GM21576 (cell line): ENCODE measurements at regions not wholly inside any gene's neighbourhood (a gene's known extent, or its start where the extent isn't known, plus 50 kb on each side); places are given as distances from the start of the nearest gene placed in this dataset.

Source experiments
- ATAC-seq: cut with Tn5 transposase; IDR thresholded peaks from one replicate; pipeline ENCODE4 v1.9.1; 2021; ENCODE audit warnings: mild to moderate bottlenecking, moderate library complexity; ENCODE audit not compliant: unreplicated experiment

DNA sequence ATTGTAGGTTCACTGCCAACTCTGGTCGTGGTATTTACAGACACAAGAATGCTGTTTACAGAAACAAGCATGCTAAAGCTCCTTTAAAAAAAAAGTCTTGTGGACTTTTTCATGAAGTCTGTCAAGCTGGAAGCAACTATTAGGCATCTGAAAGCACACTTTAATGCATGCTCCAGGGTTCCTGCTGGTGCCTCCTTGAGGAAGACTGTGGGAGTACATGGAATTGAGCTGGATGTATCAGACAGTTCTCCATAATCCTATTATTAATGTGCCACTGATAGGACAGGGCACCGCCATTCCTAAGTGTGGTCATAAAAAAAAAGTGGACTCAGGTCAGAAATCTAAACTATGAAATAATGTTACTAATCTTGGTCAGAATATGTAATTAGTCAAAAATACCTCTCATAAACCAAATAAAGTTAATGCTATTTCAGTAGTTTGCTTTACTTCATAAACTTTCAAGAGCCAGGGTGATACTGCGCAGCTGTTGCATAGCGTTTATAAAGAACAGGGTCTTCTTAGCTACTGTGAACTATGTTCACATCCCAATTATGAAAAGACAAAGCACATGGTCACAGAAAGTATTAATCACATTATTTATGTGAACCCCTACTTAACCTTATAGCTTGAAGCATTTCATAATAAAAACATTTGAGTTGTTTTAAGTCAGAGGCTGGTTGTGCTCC, 390.8 kb upstream of the PTGER4 start:
- ATAC-seq = no peak

DNA sequence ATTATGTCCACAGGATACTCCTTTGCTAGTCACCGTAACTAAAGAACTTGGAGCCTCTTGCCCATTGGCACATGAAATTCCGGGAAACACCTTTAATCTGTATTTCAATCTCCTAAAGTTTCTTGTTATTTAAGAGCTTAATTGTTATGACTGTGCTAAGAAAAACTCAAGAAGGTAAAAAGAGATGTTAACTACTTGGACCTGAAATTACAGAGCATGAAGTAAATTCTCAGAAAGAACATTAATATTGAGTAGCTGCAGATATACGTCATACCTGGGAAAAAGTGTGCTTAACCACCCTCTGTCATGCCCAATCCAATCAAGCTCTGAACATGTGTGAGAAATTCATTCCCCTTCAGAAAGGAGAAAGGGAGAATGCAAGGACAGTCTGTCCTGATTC, 394.9 kb upstream of the PTGER4 start:
- no peak for ATAC-seq

DNA sequence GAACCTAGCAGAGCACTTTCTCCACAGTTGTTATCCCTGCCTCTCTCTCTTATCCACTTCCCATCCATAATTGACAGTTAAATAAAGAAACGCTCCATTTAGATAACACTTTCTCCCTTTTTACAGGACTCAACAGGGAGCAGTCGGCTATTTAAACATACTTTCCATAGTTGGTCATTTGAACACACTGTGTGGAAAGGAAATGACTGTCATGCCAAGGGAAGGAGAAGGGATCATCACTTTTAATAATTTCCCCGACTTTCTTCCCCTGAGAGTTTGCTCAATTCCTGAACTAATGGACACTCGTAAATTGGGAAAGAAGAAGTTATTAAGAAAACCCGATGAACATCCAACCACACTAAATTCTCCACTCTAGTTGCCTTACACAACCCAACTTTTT, 400.8 kb upstream of the PTGER4 start:
- no peak for ATAC-seq

DNA sequence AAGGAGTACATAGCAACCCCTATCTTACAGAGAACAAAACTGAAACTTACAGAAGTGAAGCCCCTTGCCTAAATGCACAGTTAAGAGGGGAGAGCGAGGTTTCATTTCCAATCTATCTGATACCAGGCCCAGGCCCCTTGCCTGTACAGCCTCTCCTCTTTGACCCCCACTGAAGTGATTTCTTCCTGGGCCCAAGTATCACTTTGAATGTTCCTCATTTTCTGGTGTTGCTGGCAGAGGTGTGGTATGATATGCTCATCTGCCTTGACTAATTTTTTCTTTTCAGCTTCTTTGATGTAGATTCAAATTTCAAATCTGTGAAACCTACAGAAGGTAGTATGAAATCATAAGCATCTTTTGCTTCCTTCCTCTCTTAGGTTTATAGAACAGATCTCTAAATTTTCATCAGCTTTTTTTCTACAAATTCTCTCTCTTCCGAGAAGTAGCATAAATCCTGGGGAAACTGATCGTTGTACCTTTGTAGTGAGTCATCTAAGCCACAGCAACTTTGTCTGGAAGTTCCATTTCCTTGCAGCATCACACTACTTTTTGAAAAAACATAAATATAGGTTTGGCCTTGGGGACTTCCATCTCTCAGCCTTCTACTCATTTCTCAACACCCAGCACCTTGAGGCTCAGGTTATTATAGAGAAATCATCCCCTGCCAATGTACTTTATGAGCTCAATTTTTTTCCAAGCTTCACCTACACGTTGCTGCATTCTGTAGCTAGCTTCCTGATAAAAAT, 402.4 kb upstream of the PTGER4 start:
- ATAC-seq = peak; percentile 49

DNA sequence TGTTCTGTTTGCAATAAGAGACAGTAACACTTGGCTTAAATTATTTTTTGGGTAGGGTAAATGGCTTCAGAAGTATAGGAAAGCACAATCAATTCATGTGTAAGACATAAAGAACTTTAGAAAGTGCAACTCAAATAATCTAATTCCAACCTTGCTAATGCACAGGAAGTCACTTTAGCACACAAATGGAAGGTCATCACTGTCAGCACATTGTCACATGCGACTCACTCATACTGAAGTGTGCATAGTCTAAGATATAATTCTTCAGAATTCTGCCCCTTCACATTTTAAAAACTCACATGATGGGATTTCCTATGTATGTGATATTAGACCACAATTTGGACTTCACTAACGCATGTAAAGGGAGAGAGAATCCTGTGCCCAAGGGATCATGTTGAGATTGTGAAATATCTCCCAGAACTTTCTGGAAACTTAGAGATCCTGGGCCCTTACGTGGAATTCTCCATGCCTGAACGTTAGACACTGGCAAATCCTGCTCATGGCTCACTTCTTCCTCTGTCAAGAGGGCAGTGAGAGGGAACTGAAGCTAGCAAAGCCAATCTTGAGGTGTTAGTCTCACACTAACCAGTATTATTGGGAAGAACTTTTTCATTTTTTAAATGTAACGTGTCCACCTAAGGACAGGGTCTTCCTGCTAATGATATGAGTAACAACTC, 403.2 kb upstream of the PTGER4 start:
- ATAC-seq = no peak

DNA sequence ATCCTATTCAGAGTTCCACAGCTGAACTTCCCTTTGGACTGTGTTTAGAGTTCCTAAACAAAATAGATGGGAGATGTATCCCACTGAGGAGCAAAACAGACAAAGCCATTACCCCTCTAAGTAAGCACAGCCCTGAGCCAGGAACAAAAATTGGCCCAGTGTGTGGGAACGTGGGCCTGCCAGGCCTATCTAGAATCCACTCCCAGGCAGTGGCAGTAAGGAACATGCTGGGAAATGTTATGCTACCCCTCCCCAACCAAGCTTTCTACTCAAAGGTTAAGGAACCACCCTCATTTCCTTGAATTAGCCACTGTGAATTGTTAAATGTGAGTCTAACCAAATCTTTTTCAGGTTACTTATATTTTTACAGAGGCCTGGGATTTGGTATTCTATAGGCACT, 405.1 kb upstream of the PTGER4 start:
- no peak for ATAC-seq

DNA sequence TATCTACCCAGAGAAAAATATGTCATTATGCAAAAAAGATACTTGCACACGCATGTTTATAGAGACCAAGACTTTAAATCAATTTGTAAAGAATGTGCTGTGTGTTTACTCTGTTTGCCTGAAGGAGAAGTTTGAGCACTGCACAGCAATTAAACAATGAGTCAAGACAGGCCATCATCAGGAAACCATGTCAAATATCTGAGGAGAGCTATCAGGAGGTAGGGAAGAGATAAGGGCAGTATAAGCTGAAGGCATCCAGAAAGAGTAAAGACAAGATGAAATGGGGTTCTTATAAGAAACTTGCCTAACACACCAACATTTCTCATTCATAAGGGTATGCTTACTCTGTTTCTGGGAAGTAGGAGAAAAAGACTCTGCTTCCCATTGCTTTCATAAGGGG, 405.8 kb upstream of the PTGER4 start:
- no peak for ATAC-seq

DNA sequence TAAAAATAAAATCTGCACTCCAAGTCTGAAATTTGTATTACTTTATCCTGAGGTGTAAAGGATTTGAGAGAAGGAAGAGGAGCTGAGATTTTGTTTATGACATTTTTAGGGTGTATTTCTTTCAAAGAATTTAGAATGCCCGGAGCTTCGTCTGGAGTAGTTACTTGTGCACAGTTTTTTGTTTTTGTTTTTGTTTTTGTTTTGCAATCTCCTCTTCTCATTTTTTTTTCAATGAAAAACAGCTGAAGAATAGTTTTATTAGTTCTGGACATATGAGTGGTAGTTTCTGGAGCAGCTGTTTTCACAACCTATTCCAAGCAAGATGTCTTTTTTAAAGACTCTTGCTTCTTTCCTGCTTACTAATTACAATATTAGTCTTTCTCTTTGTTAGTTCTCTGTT, 408.2 kb upstream of the PTGER4 start:
- ATAC-seq = no peak

DNA sequence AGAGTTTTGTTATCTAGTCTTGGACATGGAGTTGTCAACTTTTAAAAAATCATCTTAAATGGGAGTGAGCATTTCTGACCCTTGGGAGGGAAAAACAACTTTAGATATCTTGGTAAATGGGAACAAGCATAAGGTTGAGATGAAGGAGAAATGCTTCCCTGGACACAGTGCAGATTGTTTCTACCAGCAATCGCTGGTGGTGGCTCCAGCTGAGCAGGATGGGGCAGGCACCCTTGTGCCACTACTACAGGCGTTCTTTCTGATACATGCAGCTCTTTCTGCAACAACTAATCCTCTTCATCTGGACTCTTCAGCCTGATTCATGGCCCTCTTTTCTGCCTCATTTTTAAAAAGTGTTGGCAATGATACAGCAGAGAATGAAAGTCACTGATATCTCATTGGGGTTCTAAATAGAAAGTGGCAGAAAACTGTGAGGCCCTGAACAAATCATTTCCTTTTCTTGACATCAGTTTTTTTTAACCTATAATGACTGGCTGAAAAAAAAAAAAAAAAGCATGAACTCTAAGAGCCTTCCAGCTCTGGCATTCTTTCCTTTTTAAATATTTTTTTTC, 409.4 kb upstream of the PTGER4 start:
- no peak for ATAC-seq

DNA sequence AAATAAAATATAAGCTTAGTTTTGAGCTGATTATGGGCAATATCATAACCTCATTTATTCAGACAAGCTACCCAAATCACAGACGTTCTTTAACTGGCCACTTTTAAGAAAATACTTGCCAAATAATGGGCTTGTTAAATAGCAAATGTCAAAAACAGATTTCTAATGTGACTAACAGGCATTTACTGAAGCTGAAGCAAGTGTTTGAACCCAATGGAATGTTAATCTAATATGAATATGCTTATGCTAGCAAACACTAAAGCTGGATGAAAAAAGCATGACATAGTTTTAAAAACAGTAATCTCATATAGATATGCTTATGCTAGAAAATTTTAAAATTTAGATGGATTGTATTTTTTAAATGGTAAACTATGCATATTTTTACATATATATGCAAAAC, 411.6 kb upstream of the PTGER4 start:
- ATAC-seq = no peak

DNA sequence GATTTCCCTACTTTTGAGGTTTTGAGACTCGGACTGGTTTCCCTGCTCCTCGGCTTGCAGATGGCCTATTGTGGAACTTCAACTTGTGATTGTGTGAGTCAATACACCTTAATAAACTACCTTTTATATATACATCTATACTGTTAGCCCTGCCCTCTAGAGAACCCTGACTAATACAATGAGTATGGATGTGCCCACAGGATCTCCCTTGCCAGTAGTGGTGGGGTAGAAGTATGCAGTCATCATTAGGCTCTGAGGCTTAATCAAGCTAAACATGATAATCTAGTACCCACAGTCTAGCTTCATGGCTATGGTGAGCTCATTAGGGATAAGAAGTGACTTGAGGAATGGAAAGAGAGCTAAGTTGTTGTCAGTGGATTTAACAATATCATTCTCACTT, 412.8 kb upstream of the PTGER4 start:
- ATAC-seq = no peak

DNA sequence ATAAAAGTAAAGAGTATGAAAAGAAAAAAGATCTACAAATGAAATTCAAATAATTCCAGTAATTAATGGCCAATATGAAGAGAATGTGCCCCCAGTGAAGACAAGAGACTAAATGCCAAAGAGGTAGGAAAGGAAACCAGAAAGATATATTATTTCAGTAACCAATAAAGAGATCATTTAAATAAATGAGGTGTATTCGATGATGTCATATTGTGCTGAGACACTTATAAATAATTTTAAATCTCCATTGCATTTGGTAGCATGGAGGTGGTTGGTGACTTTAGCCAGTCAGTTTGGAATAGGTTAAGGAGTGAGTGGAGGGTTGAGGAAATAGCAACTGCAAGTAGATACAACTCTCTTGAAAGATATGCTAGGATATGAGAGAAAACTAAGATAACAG, 417.7 kb upstream of the PTGER4 start:
- ATAC-seq = no peak

DNA sequence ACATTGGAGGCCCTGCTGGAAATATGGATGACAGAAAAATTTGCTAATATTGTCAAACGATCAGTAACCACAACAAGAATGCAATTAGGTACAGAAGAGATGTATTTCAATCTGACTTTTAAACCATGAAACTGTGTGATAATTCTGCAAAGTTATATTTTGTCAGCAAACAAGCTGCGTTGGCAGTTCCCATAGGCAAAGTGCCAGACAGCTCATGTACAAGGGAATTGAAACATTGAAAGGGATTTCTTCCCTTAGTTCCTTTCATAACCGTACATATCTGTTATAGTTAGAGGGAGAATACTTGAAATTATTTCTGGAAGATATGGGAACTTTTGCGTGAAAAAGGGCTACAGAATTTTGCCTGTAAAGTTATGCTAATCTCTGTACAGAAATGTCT, 419.4 kb upstream of the PTGER4 start:
- no peak for ATAC-seq

DNA sequence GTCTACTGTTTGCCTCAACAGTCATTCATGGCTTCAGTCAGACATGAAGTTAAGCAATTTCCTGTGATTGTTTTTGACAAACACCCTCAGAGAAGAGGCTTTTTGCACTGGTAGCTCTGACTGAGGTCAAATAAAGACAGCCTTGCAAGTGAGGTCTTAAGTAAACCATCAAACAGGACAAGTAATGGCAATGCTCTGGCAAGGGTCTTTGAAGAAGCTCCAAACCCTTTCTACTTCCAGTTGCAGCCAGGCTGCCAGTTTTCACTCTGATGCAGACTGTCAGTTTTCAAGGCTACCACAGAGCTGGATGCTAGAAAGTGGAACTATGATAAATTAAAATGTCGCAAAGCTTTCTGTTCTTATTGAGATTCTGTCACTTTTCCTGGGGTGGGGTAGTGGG, 421.5 kb upstream of the PTGER4 start:
- no peak for ATAC-seq

DNA sequence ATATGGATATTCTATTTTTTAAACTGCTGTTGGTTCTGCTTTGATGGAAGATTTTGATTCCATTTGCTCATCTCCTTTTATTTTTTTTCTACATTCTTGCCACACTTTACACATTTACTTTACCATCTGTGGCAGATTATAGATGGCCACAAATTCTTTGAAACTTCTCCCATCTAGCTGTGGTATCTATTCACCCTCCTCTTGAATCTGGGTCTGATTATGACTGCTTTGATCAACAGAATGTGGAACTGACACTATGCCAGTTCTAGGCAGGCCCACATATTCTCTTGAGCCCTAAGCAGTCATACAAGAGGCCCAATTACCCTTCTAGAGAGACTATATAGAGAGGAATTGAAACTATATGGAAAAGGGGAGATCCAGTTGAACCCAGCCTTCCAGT, 439.0 kb upstream of the PTGER4 start:
- no peak for ATAC-seq

DNA sequence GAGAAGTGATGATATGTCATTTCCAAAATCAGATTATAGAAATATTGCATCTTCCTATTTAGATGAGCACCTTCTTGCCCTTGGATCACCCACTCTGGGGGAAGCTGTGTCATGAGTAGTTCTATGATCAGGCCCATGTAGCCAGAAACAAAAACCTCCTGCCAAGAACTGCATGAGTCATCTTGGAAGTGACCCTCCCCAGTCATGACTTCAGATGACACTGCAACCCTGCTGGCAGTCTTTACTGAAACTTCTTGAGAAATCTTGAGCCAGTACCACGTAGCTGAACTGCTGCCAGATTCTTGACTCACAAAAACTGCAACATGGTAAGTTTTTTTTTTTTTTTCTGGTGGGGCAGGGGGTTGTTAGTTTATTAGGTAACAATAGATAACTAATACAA, 439.6 kb upstream of the PTGER4 start:
- ATAC-seq = no peak

DNA sequence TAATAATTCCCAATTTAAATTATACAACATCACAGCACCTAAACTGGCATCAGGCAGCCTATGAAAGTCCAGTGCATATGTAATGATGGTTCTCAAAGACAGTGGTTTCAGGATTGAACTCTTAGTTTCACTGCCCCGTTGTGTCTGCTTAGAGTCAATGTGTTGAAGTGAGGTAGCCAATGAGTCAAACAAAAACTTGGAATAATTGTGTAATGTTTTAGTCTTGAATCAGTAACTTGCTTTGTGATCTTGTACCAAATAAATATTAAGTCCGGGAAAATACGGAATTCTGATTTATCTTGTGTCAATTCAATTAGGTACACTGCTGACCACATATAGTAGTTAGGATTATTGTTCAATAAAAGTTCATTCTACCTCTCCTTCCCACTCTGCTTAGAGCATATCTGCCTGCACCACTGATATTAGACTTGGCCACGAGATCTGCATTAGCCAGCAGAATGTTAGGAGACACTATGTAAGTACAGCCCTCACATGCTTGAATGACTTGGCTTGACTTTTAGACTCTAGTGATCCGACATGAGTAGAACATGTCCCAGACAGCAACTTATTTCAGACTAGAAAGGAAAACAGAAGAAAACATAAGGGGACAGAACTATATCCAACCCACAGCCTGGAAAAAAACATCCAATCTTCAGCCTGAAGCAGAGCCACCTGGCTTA, 441.5 kb upstream of the PTGER4 start:
- ATAC-seq = no peak

DNA sequence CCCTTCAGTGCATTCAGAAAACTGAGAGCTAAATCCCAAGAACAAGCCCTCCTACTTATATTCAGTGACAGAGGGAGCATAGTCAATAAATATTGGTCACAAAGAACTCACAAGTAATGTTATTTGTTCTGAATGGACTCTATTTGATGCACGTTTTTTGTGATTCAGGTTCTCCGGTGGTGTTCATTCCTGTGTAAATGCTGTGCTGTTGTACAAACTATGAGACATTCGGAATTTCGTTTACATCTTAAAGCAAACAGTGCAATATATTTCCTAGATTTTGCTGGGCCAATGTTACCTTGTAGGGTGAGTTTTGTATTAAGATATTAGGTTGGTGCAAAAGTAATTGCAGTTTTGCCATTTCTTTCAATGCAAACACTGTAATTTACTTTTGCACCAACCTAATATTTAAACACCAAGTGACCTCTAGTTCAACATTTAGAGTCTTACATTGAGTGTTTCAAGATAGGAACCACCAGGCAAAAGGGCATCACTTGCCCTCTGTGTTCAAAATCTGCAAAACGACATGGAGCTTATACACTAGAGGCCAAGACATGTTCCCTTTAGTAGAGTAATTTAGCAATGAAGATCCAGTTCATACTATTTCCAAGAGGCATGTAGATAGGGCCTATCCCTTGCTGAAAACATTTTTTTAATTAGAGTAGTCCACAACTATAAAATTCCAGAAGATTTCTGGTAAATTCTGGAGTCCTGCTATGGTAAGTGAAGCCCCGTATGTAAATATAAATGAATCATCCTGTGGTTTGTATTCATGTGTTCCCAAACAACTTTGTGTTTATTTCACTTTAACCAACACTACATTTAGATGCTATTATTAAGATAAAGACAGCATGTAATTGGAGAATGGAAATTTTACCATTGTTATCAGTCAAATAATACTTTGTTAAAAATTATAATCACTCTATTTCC, 444.0 kb upstream of the PTGER4 start:
- ATAC-seq = no peak

DNA sequence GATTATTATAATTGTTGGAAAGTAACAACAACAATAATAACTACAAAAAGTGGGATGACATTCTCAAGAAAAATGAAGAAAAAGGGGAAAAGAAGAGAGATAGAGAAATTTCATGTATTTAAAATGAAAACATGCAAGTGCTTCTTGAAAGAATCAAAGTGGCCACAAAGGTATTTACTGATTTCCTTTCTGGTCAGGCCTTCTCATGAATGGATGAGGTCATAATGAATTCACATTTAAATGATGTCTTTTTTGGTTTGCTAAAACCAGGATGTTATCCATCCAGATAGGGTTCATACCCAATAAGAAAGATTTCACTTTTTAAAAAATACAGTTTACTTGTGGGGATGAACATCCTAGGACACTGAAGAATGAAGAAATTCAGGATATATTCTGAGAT, 446.4 kb upstream of the PTGER4 start:
- ATAC-seq = no peak

DNA sequence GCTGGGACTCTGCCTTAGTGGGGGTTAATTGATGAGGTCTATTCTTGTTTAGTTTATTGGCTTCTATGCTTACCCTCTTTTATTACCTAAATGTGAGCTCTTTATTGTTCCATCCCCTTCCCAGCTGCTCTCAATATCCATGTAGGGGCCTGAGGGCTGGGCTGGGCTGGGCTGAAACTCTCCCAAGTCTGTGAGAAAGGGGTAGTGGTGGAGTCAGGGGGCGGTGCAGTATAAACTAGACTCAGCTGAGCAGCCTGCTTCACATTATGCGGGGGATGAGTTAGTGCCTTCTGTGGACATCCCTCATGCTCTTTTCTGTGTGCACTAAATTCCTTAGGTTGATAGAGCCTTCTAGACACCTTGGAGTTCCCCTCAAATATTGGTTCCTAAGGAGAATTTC, 451.8 kb upstream of the PTGER4 start:
- ATAC-seq = no peak
